GM18511 (cell line): ENCODE measurements at regions not wholly inside any gene's neighbourhood (a gene's known extent, or its start where the extent isn't known, plus 50 kb on each side); places are given as distances from the start of the nearest gene placed in this dataset.

Source experiments
- ATAC-seq: cut with Tn5 transposase; IDR thresholded peaks from one replicate; pipeline ENCODE4 v1.9.1; 2021; ENCODE audit warnings: mild to moderate bottlenecking, moderate library complexity; ENCODE audit not compliant: unreplicated experiment

GRCh38 chr12:81819991-81820633 is 61.0 kb upstream of the PPFIA2 start:
- ATAC-seq, result no peak

GRCh38 chr12:81815611-81816010 is 56.5 kb upstream of the PPFIA2 start:
- no peak for ATAC-seq

GRCh38 chr12:81811778-81812125 is 52.6 kb upstream of the PPFIA2 start:
- ATAC-seq, result no peak

GRCh38 chr12:81811061-81811777 is 52.1 kb upstream of the PPFIA2 start:
- ATAC-seq, result no peak

- ATAC-seq, result peak; percentile 87
Observed at GRCh38 chr12:81809829-81810595, 50.9 kb upstream of the PPFIA2 start.

GRCh38 chr12:81809113-81809777 is 50.1 kb upstream of the PPFIA2 start:
- no peak for ATAC-seq
